ENCODE measurements at regions not wholly inside any gene's neighbourhood (a gene's known extent, or its start where the extent isn't known, plus 50 kb on each side); places are given as distances from the start of the nearest gene placed in this dataset.

- Histone ChIP-seq H3K9me3 (ENCODE audit: insufficient read depth, low read depth, low read length) (no peaks in the 10 kb centered on the region), H3K79me2 (ENCODE audit: insufficient read depth, low read length) (no peaks in the 10 kb centered on the region), H2AFZ (ENCODE audit: low read depth, low read length) (no peak overlapping the region), H3K4me3 (ENCODE audit: insufficient read depth, low read depth, low read length) (no peak overlapping the region), H3K4me1 (ENCODE audit: insufficient read depth, low read length) (no peaks in the 10 kb centered on the region), H3K4me2 (ENCODE audit: low read length) (peak overlapping the region; percentile 4), H4K20me1 (ENCODE audit: insufficient read depth, low read length) (no peaks in the 10 kb centered on the region), H3K27ac (ENCODE audit: low read depth, low read length) (no peak overlapping the region), H3K27me3 (ENCODE audit: insufficient read depth, low read length) (no peaks in the 10 kb centered on the region), H3K36me3 (ENCODE audit: insufficient read depth, low read length) (no peaks in the 10 kb centered on the region), H3K9ac (ENCODE audit: low read length) (no peak overlapping the region)
- H3K27me3 Mint-ChIP-seq (ENCODE audit: low read depth, unreplicated experiment) = no peaks in the 10 kb centered on the region
- no peak for FAIRE-seq
- H3K4me3 Mint-ChIP-seq (ENCODE audit: unreplicated experiment) = no peak overlapping the region
- TF ChIP-seq CTCF (IDR thresholded peaks at IDR 0.05; ENCODE audit: insufficient read depth, low read depth, low read length) (no peak), EZH2 (IDR thresholded peaks at IDR 0.05; ENCODE audit: insufficient read depth, low read length) (no peak)
- no peaks in the 10 kb centered on the region for H3K9me3 Mint-ChIP-seq (ENCODE audit: unreplicated experiment)
- no peaks in the 10 kb centered on the region for H3K36me3 Mint-ChIP-seq (ENCODE audit: low read depth, unreplicated experiment)
- peaks cover 3% of the 10 kb centered on the region for H3K4me1 Mint-ChIP-seq (ENCODE audit: low read depth, unreplicated experiment)
- DNase-seq (ENCODE audit: low read depth) = no peak
- H3K27ac Mint-ChIP-seq (ENCODE audit: unreplicated experiment) = no peak overlapping the region
Measured at GRCh38 chr15:35603856-35604255, 57.9 kb upstream of the DPH6 start.

GRCh38 chr15:35605764-35606449 lies 59.9 kb upstream of the DPH6 start:
- H3K36me3 Mint-ChIP-seq (ENCODE audit: low read depth, unreplicated experiment) = no peaks in the 10 kb centered on the region
- TF ChIP-seq EZH2 (IDR thresholded peaks at IDR 0.05; ENCODE audit: insufficient read depth, low read length) = no peak
- no peak for TF ChIP-seq CTCF (IDR thresholded peaks at IDR 0.05; ENCODE audit: insufficient read depth, low read depth, low read length)

GRCh38 chr15:35606450-35606779 lies 60.5 kb upstream of the DPH6 start:
- Mint-ChIP-seq H3K27ac (ENCODE audit: unreplicated experiment) (no peak overlapping the region), H3K4me1 (ENCODE audit: low read depth, unreplicated experiment) (peaks cover 3% of the 10 kb centered on the region), H3K4me3 (ENCODE audit: unreplicated experiment) (no peak overlapping the region), H3K27me3 (ENCODE audit: low read depth, unreplicated experiment) (no peaks in the 10 kb centered on the region), H3K36me3 (ENCODE audit: low read depth, unreplicated experiment) (no peaks in the 10 kb centered on the region), H3K9me3 (ENCODE audit: unreplicated experiment) (no peaks in the 10 kb centered on the region)
- Histone ChIP-seq H3K4me1 (ENCODE audit: insufficient read depth, low read length) (no peaks in the 10 kb centered on the region), H3K27me3 (ENCODE audit: insufficient read depth, low read length) (no peaks in the 10 kb centered on the region), H3K4me3 (ENCODE audit: insufficient read depth, low read depth, low read length) (no peak overlapping the region), H3K79me2 (ENCODE audit: insufficient read depth, low read length) (no peaks in the 10 kb centered on the region), H4K20me1 (ENCODE audit: insufficient read depth, low read length) (no peaks in the 10 kb centered on the region), H3K36me3 (ENCODE audit: insufficient read depth, low read length) (no peaks in the 10 kb centered on the region), H3K27ac (ENCODE audit: low read depth, low read length) (no peak overlapping the region), H3K9me3 (ENCODE audit: insufficient read depth, low read depth, low read length) (no peaks in the 10 kb centered on the region), H2AFZ (ENCODE audit: low read depth, low read length) (no peak overlapping the region), H3K4me2 (ENCODE audit: low read length) (no peak overlapping the region), H3K9ac (ENCODE audit: low read length) (no peak overlapping the region)
- FAIRE-seq (no peak), DNase-seq (ENCODE audit: low read depth) (no peak)
- no peak for TF ChIP-seq EZH2 (IDR thresholded peaks at IDR 0.05; ENCODE audit: insufficient read depth, low read length)
- TF ChIP-seq CTCF (IDR thresholded peaks at IDR 0.05; ENCODE audit: insufficient read depth, low read depth, low read length) = no peak

More at GRCh38 chr15:35605764-35606449, 59.9 kb upstream of the DPH6 start:
- no peaks in the 10 kb centered on the region for H3K27me3 ChIP-seq (ENCODE audit: insufficient read depth, low read length)
- no peaks in the 10 kb centered on the region for H3K9me3 ChIP-seq (ENCODE audit: insufficient read depth, low read depth, low read length)
- H4K20me1 ChIP-seq (ENCODE audit: insufficient read depth, low read length) = no peaks in the 10 kb centered on the region
- H3K4me3 ChIP-seq (ENCODE audit: insufficient read depth, low read depth, low read length) = no peak overlapping the region
- no peak overlapping the region for H2AFZ ChIP-seq (ENCODE audit: low read depth, low read length)
- H3K27me3 Mint-ChIP-seq (ENCODE audit: low read depth, unreplicated experiment) = no peaks in the 10 kb centered on the region
- DNase-seq (ENCODE audit: low read depth) = no peak
- no peaks in the 10 kb centered on the region for H3K9me3 Mint-ChIP-seq (ENCODE audit: unreplicated experiment)
- H3K4me1 Mint-ChIP-seq (ENCODE audit: low read depth, unreplicated experiment) = peaks cover 3% of the 10 kb centered on the region
- H3K4me1 ChIP-seq (ENCODE audit: insufficient read depth, low read length) = no peaks in the 10 kb centered on the region
- no peak overlapping the region for H3K27ac Mint-ChIP-seq (ENCODE audit: unreplicated experiment)
- H3K9ac ChIP-seq (ENCODE audit: low read length) = no peak overlapping the region
- no peaks in the 10 kb centered on the region for H3K79me2 ChIP-seq (ENCODE audit: insufficient read depth, low read length)
- H3K4me3 Mint-ChIP-seq (ENCODE audit: unreplicated experiment) = no peak overlapping the region
- H3K36me3 ChIP-seq (ENCODE audit: insufficient read depth, low read length) = no peaks in the 10 kb centered on the region
- no peak overlapping the region for H3K4me2 ChIP-seq (ENCODE audit: low read length)
- H3K27ac ChIP-seq (ENCODE audit: low read depth, low read length) = no peak overlapping the region
- no peak for FAIRE-seq

Data from astrocyte (in vitro differentiated cells and primary cell).